GM21447 (cell line): ENCODE measurements at regions not wholly inside any gene's neighbourhood (a gene's known extent, or its start where the extent isn't known, plus 50 kb on each side); places are given as distances from the start of the nearest gene placed in this dataset.

Experiments
- ATAC-seq: cut with Tn5 transposase; IDR thresholded peaks from one replicate; pipeline ENCODE4 v1.9.1; 2021; ENCODE audit not compliant: unreplicated experiment

GRCh38 chr18:67381608-67382150 is 134.8 kb downstream of the DSEL start:
- no peak for ATAC-seq

DNA sequence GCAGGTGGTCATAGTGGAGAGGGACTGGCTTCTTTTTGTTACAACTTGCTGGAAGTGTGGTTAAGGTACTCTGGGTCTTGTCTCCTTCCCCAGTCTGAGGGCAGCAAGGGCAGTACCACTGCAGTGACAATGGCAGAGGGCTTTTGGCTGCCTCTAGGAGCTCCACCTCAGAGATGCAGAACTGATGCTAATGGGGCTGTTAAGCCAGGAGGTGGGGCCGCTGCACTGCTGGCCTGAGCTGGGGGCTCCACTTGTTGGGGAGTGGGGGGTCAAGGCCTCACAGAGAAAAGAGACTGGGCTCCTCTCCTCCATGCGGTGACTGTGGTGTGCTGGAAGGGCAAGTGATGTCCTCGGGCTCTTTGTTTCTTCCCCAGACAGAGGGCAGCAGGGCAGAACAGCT is 135.7 kb downstream of the DSEL start:
- ATAC-seq, result no peak

GRCh38 chr18:67379981-67380380 is 136.5 kb downstream of the DSEL start:
- no peak for ATAC-seq

DNA sequence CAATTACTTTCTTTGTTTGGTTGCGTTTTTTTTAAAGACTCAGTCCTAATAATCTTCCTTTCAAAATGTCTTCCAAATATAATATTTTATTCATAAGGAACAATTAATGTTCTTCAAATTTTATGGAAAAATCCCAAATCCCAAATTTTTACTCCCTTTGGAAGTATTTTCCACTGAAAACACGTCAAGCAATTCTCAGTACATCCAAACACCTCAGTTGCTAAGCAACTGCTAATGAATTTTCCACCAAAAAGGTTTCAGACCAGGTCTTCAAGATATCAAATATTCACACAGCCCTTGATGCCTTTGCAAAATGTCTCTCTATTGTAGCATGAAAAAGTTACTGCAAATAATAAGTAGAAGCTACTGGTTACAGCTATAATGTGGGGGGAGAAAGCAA is 140.1 kb downstream of the DSEL start:
- no peak for ATAC-seq

DNA sequence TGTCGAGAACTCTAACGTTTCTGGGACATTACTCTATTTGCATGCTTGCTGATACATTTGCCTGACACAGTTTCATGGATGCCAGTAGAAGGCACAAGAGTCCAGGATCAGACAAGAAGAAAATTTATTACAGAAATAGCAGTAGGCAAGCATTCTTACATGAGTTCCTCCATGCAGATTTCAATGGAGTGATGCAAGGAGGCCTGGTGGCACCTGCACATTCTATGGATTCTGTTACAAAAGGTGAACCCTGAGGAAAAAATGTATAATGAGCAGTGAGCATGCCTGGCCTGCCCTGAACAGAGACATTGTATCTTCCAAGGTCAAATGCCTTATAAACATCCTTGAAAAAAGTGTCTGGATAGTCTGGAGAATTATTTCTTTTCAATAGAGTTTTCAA is 142.9 kb downstream of the DSEL start:
- no peak for ATAC-seq

DNA sequence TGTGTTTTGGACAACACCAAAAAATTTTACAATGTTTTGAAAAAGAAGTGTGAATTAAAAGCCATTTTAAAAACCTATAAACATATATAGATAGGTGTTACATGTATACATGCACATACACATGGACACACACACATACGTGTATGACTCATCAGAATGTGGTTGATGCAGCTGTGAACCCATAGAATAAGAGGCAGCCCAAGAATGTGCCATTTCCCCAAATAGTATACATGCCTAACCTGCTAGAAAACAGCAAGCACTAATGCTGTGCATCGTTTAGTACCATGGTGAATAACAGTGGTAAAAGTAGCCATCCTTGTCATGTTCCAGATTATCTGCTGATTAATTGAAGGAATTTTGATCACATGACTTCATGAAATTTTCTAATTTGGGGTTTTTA is 149.0 kb downstream of the DSEL start:
- ATAC-seq, result no peak

DNA sequence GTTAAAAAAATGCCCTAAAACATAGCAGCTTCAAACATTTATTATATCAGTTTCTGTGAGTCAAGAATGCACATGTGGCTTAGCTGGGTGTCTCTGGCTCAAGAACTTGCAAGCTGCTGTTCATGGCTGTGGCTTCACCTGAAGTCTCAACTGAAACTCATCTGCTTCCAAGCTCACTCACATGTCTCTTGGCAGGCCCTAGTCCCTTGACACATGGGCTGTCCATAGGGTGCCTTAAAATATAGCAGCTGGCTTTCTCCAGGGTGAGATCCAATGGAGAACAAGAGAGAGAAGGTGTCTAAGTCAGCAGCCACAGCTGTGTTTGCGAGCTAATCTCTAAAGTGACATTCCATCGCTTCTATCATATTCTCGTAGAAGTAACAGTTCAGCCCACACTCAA is 152.8 kb downstream of the DSEL start:
- no peak for ATAC-seq

DNA sequence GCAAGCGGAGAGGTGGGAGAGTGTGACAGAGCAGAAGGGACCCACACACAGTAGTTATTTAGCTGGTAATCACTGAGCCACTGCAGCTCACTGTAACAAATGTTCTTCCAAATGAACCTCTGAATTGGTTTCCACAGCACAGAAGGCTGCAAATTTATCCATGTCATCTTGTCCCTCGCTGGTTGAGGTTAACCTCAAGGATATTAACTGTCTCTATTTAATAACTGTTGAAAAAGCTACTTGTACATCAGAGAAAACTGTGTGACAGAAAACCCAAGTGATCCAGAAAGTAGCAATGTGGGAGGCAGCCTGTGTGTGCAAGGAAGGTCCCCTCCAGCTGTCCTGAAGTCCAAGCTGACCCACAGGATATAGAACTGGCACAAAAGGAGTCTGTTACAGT is 153.6 kb downstream of the DSEL start:
- no peak for ATAC-seq

DNA sequence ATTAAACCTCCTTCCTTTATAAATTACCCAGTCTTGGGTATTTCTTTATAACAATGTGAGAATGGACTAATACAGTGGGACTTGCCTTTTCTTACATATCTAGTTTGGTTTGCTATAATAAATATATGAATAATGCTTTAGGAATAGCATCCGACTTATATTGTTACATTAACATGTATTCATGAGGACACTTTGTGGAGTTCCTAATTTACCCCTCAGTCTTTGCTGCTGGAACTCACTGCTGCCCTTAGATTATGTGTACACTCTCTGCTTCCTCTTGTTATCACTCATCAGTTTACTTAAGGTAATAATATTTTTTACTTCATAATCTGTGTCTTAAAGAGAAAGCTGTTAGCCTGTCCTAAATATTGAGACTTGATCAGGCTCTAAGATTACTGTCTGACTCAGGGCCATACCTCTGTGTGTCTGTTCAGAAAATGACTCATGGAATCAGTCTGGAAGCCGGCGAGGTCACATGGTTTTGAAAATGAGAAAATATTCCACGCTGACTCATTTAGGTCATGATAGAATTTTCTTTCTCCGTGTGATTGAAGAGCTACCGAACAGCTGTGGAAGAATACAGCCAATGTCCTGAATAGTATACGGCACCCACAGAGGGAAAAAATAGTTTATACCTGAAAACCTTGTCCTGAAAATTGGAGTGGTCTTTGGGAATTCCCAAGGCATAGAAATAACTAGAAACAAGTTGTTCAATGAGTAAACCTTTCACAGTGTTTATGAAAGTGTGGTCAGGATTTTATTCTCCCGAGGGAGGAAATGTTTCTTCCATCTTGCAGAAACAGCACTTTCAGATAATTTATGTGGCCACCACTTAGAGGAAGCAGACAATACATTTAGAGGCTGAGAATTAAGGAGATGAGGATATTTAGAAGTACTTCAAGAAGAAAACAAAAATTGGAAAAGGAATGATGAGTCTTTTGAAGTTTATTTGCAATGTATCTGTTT is 156.4 kb downstream of the DSEL start:
- peak; percentile 82 for ATAC-seq

DNA sequence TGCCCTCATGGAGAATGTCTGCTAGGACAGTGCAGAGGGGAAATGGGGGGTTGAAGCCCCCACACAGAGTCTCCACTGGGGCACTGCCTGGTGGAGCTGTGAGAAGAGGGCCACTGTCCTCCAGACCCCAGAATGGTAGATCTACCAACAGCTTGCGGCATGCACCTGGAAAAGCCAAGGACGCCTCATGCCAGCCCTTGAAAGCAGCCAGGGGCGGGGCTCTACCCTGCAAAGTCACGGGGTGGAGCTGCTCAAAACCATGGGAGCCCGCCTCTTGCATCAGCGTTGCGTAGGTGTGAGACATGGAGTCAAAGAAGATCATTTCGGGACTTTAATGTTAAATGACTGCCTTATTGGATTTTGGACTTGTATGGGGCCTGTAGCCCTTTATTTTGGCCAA is 157.6 kb downstream of the DSEL start:
- no peak for ATAC-seq

DNA sequence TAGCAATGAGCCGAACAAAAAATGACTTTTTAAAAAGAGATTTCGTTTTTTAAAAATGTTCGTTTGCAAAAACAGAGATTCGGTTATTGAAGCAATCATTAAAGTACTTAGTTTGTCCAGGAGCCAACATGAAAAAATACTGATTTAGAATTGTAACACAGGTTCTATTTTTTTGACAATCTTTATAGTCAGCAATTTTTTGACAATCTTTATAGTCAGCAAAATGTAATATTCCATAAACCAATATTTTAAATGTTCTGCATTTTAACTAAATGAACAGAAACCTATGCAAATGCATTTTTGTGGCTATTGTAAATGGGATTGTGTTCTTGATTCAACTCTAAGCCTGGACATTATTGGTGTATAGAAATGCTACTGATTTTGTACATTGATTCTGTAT is 161.8 kb downstream of the DSEL start:
- ATAC-seq, result no peak

DNA sequence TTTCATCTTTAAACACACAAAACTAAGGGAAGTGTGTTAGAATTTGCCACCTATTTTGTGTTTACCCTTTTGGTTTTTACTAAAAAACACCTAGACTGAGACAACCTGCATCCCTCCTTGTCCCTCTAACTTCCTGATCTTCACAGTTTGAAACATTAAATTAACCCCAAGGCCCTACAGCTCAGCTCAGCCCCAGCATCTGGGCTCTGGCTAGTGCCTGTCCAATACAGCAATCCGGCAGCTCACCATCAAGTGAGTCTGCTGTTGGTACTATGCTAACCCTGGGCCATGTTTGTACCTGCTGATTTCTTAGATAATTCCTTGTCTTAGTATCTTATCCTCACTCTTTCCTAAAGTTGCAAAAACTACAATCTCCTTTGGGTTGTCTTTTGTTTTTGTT is 162.4 kb downstream of the DSEL start:
- no peak for ATAC-seq

DNA sequence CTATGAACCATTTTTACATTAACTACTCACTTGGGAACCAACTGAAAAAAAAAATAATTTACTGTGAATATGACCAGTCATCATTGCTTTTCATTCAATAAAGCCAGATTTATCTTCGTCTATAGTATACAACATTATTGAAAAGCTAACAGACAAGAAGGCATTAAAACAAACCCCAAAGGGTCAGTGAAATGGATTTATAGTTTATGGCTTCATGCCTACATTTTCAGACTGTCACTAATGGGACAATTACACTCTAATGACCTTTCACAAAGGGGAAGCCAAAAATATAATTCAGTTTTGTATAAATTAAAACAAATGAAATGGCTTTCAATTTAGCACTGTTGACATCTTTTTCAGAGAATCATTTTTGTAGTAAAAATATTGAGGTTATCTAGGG is 169.1 kb downstream of the DSEL start:
- no peak for ATAC-seq

- no peak for ATAC-seq
Measured at GRCh38 chr18:67342159-67342558, 174.4 kb downstream of the DSEL start.

GRCh38 chr18:67337696-67338095 is 178.8 kb downstream of the DSEL start:
- no peak for ATAC-seq

DNA sequence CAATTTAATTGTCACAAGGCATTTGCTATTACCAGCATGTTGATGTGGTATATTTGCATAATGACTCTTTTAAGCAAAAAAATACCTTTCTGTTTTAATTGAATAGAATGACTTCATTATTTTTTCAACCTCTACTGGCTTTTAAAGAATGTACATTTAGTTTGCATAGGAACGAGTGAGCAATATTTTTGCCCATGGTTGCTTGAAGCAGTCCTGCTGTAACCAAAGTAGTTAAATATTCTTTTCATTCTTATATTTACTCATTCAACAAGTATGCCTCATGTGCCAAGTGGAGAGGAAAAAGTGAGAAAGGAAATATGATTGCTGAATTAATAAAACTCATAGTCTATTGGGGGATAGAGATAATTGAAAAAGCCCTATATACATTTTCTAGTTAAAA is 184.7 kb downstream of the DSEL start:
- no peak for ATAC-seq

DNA sequence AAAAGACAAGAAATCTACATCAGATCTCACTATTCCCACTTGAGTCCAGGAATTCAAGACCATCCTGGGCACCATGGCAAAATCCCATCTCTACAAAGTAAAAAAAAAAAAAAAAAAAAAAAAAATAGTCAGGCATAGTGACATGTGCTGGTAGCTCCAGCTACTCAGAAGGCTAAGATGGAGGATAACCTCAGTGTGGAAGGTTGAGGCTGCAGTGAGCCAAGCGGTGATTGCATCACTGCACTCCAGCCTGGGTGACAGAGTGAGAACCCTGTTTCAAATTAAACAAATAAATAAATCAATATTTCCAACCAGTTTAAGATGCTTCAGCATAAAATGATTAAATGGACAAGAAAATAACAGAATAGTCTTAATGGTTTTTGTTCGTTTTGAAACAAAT is 197.4 kb downstream of the DSEL start:
- no peak for ATAC-seq

GRCh38 chr18:67318651-67319050 is 197.9 kb downstream of the DSEL start:
- no peak for ATAC-seq

DNA sequence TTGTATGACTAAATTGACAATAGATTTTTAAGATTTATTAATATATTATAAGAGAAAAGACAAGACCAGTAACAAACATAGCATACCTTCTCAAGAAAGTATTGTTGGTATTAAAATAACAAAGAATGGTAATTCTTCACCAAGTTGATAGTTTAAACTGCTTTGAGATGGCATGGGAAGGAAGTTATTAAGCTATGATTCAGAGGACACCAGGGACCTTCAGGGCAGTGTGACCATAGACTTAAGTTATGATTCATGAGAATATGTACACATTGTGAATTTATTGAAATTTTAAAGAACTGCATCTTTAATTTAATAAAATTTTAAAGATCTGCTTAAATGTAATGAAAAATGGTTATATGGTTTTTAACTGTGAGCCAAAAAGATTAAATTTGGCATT is 205.7 kb downstream of the DSEL start:
- no peak for ATAC-seq

DNA sequence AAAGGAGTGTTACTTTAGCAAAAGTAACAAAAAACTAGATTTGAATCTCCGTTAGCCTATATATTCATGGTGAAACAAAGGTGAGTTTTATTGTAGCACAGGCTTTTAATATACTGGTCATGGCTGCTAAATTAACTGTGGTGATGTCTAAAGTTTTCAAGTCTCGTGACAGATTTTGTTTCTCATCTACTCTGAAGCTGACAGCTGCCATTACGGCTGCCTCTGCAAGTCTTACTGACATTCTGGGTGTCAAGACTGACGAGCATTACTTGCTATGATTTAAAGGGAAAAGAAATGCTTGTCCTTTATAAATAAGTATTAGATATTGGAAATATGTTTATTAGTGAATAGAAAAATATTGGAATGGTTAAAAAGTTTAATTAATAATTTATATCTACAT is 207.7 kb downstream of the DSEL start:
- ATAC-seq, result no peak

GRCh38 chr18:67305466-67305865 is 211.1 kb downstream of the DSEL start:
- no peak for ATAC-seq

- no peak for ATAC-seq
Measured at GRCh38 chr18:67302043-67302442, 214.5 kb downstream of the DSEL start.

DNA sequence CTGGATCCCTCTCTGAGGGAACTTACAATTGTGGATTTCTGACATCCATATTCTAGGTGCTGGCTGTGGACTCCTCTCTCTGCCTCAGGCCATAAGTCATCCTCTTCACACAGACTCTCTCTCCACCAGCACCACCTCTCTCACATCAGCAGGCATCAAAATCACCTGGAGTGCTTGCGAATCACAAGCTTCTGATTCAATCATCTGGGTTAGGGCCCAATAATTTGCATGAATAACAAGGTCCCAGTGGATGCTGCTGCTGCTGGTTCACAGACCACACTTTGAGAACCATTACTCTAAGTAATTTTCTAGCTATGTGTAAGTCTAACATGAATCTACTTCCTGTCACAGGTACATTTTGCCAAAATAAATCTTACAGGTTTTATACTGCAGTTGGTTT is 214.9 kb downstream of the DSEL start:
- ATAC-seq, result no peak
